ENCODE measurements at regions not wholly inside any gene's neighbourhood (a gene's known extent, or its start where the extent isn't known, plus 50 kb on each side); places are given as distances from the start of the nearest gene placed in this dataset.

- TF ChIP-seq CTCF (IDR thresholded peaks at IDR 0.05; ENCODE audit: low read depth, low read length) (no peak), EZH2phosphoT487 (IDR thresholded peaks at IDR 0.05; ENCODE audit: low read depth) (no peak)
Observed at GRCh38 chr11:119788911-119789560, 60.0 kb upstream of the NECTIN1 start.
